Mammary epithelial cell (primary cell): ENCODE measurements at regions not wholly inside any gene's neighbourhood (a gene's known extent, or its start where the extent isn't known, plus 50 kb on each side); places are given as distances from the start of the nearest gene placed in this dataset.

Experiments used
- CTCF ChIP-seq, 2 donors: IDR thresholded peaks in 1 of 2; conservative IDR thresholded peaks in 1 of 2; 2 replicates each; pipeline ENCODE4 v1.5.1; 2011 to 2012; ENCODE audit warnings: inconsistent platforms in 2 of 2, low read length in 2 of 2, mild to moderate bottlenecking in 2 of 2, control low read depth in 1 of 2, low read depth in 1 of 2; ENCODE audit not compliant: insufficient read depth in 1 of 2; ENCODE audit errors: extremely low read depth in 1 of 2
- EZH2 ChIP-seq: IDR thresholded peaks from 2 replicates; pipeline ENCODE4 v1.6.1; 2012; ENCODE audit warnings: low read length, inconsistent platforms, borderline replicate concordance

GRCh38 chr3:162369306-162369705, 872.7 kb downstream of the OTOL1 start:
- TF ChIP-seq CTCF (conservative IDR thresholded peaks at IDR 0.05 in 1 of 2, IDR thresholded peaks at IDR 0.05 in 1 of 2; ENCODE audit: extremely low read depth in 1 of 2, insufficient read depth in 1 of 2, low read depth in 1 of 2, low read length in 2 of 2) (no peak), EZH2 (no peak)
